Hematopoietic multipotent progenitor cell treated with erythropoietin and hydrocortisone succinate and interleukin-3 and kit ligand, for 17 days (in vitro differentiated cells): ENCODE measurements at regions not wholly inside any gene's neighbourhood (a gene's known extent, or its start where the extent isn't known, plus 50 kb on each side); places are given as distances from the start of the nearest gene placed in this dataset.
"Not testable (repeated sequence)": the region's sequence is repeated elsewhere in the genome, so short reads cannot be mapped to it uniquely, and the experiment has no call there.

ENCODE experiments used
- DNase-seq: peaks from one replicate; pipeline ENCODE4 v3.0.0-alpha.2; 2015; ENCODE audit warnings: low spot score

GRCh38 chr6:165008971-165009370 is 300.4 kb downstream of the C6orf118 start:
- no peak for DNase-seq

GRCh38 chr6:165002866-165003265 is 306.5 kb downstream of the C6orf118 start:
- DNase-seq: no peak

GRCh38 chr6:165002358-165002757 is 307.0 kb downstream of the C6orf118 start:
- DNase-seq: no peak

- no peak for DNase-seq
Measured at GRCh38 chr6:165001502-165002157, 307.8 kb downstream of the C6orf118 start.

- DNase-seq: no peak
Measured at GRCh38 chr6:164998297-164998696, 311.1 kb downstream of the C6orf118 start.

GRCh38 chr6:164996838-164997237 is 312.6 kb downstream of the C6orf118 start:
- DNase-seq: no peak

GRCh38 chr6:164991573-164991972 is 317.8 kb downstream of the C6orf118 start:
- no peak for DNase-seq

- no peak for DNase-seq
Measured at GRCh38 chr6:164990901-164991300, 318.5 kb downstream of the C6orf118 start.

GRCh38 chr6:164982389-164982788 is 327.0 kb downstream of the C6orf118 start:
- DNase-seq: no peak

- DNase-seq: no peak
Measured at GRCh38 chr6:164967102-164967501, 342.3 kb downstream of the C6orf118 start.

- DNase-seq: no peak
Measured at GRCh38 chr6:164962805-164963204, 346.6 kb downstream of the C6orf118 start.

GRCh38 chr6:164947164-164947563 is 362.2 kb downstream of the C6orf118 start:
- DNase-seq: no peak

- no peak for DNase-seq
Measured at GRCh38 chr6:164942271-164942670, 367.1 kb downstream of the C6orf118 start.

GRCh38 chr6:164933238-164933794 is 376.1 kb downstream of the C6orf118 start:
- not testable (repeated sequence) for DNase-seq

GRCh38 chr6:164929408-164929977 is 379.9 kb downstream of the C6orf118 start:
- no peak for DNase-seq

- no peak for DNase-seq
Measured at GRCh38 chr6:164928728-164929407, 380.5 kb downstream of the C6orf118 start.

GRCh38 chr6:164928057-164928727 is 381.2 kb downstream of the C6orf118 start:
- no peak for DNase-seq

- no peak for DNase-seq
Measured at GRCh38 chr6:164927288-164928056, 381.9 kb downstream of the C6orf118 start.

GRCh38 chr6:164926686-164927085 is 382.7 kb downstream of the C6orf118 start:
- no peak for DNase-seq

- DNase-seq: no peak
Measured at GRCh38 chr6:164925681-164926530, 383.5 kb downstream of the C6orf118 start.

- no peak for DNase-seq
Measured at GRCh38 chr6:164924674-164925073, 384.7 kb downstream of the C6orf118 start.
